Heart left ventricle (tissue), 16 donors: ENCODE measurements at regions not wholly inside any gene's neighbourhood (a gene's known extent, or its start where the extent isn't known, plus 50 kb on each side); places are given as distances from the start of the nearest gene placed in this dataset.

Source experiments
- ATAC-seq, 4 donors: fragments of 200-7000 bp; cut with Tn5 transposase; one replicate each; pipeline ENCODE4 v1.9.1; 2020 to 2022; ENCODE audit warnings: moderate library complexity in 4 of 4, mild to moderate bottlenecking in 3 of 4, moderate number of reproducible peaks in 1 of 4
- DNase-seq, 5 donors: peaks; one replicate each; pipeline ENCODE4 v3.0.0-alpha.2; 2020
- H3K27ac ChIP-seq, 12 donors: fragments of 200-600 bp; sonication (generic) in 4 of 12; one replicate each; pipeline versions ENCODE4 v1.5.0 to v1.8.0; 2016 to 2022; ENCODE audit warnings: mild to moderate bottlenecking in 2 of 12
- H3K27me3 ChIP-seq, 9 donors: fragments of 200-600 bp; sonication (generic) in 2 of 9; one replicate each; pipeline versions ENCODE4 v1.5.1 to v1.8.0; 2016 to 2022; ENCODE audit warnings: mild to moderate bottlenecking in 3 of 9
- H3K36me3 ChIP-seq, 9 donors: fragments of 200-600 bp; sonication (generic) in 2 of 9; one replicate each; pipeline versions ENCODE4 v1.5.0 to v1.8.0; 2018 to 2022; ENCODE audit warnings: mild to moderate bottlenecking in 2 of 9
- H3K4me1 ChIP-seq, 12 donors: fragments of 200-600 bp; sonication (generic) in 4 of 12; one replicate each; pipeline versions ENCODE4 v1.5.0 to v1.8.0; 2016 to 2022; ENCODE audit warnings: mild to moderate bottlenecking in 3 of 12
- H3K4me3 ChIP-seq, 12 donors: fragments of 200-600 bp; sonication (generic) in 4 of 12; one replicate each; pipeline versions ENCODE4 v1.5.0 to v1.8.0; 2017 to 2022; ENCODE audit warnings: mild to moderate bottlenecking in 9 of 12, moderate library complexity in 4 of 12
- H3K9me3 ChIP-seq, 12 donors: fragments of 200-600 bp; sonication (generic) in 4 of 12; one replicate each; pipeline versions ENCODE4 v1.5.0 to v1.8.0; 2016 to 2022; ENCODE audit warnings: mild to moderate bottlenecking in 1 of 12
- CTCF ChIP-seq, 12 donors: fragments of 200-600 bp; sonication (generic) in 4 of 12; IDR thresholded peaks; one replicate each; pipeline versions ENCODE4 v1.5.0 to v1.8.0; 2018 to 2022; ENCODE audit warnings: antibody characterized with exemption in 12 of 12, mild to moderate bottlenecking in 5 of 12
- POLR2A ChIP-seq, 2 donors: fragments of 450-650 bp; IDR thresholded peaks; one replicate each; pipeline ENCODE4 v1.6.1; 2017; ENCODE audit warnings: antibody characterized with exemption in 2 of 2, mild to moderate bottlenecking in 2 of 2, moderate library complexity in 2 of 2
- WGBS, 4 donors: extraction: QIAGEN DNeasy Blood & Tissue Kit in 2 of 4; methylation state at CpG; one replicate each; pipeline versions ENCODE4 v1.1.5 to v1.1.7; 2013 to 2018; 5-methylcytosine and 5-hydroxymethylcytosine counted together
- intact Hi-C, 10 donors: fragments of 100-400 bp; cut with DNase I; formaldehyde crosslinking; loops; one replicate each; pipeline versions ENCODE4 v1.11.1 to v1.14.2; 2022
- donor health status: ischemic (EF 13 %, LVEDD 7.1; RV severe dilation, severe dysfunction).
- donor health status: healthy with polysubstance abuse.
- donor health status: DM: no; HTN: yes; CAD: no.
- donor health status: DM: no; HTN: no; CAD: no.
- donor health status: ischemic (EF 25% LVEDD 6.9; RV normal size, moderate dysfunction).
- donor health status: ischemic (EF 25% LVEDD 5.7; RV mildly dilated, moderate dysfunction).
- donor health status: healthy.
- donor health status: DM: yes; HTN: yes; CAD: no.
- donor health status: ischemic (EF 35%, LVEDD 5.7; RV mildly dilated, moderate dysfunction).
- donor health status: nonischemic (EF 11% LVEDD 7.7; RV severe dilation, severe dysfunction).
- donor health status: DM: yes; HTN: yes; CAD: no.
- donor health status: PGD.
- donor health status: ischemic (EF 29% LVEDD 5.4; RV normal size, mild dysfunction).
- donor health status: nonischemic (EF 23%, LVEDD 6.1; RV moderate dilation, normal function).

- intact Hi-C loops: no loop called here
These were observed 137.6 kb downstream of the AKAP11 start for GRCh38 chr13:42409551-42409950.

GRCh38 chr13:42412812-42413483 lies 141.0 kb downstream of the AKAP11 start:
- H3K27me3 ChIP-seq: no peaks in the 10 kb centered on the region
- WGBS, 4 donors: 89 to 93% (median 90%) methylated on average over 5 of the region's 5 CpGs
- no peaks in the 10 kb centered on the region for H3K4me1 ChIP-seq
- intact Hi-C loops: no loop called here
- no peaks in the 10 kb centered on the region for H3K36me3 ChIP-seq
- no peak overlapping the region for H3K4me3 ChIP-seq
- no peak for ATAC-seq
- no peak for DNase-seq
- no peak overlapping the region for H3K27ac ChIP-seq
- no peaks in the 10 kb centered on the region for H3K9me3 ChIP-seq
- no peak for TF ChIP-seq POLR2A (IDR thresholded peaks at IDR 0.05)
- TF ChIP-seq CTCF (IDR thresholded peaks at IDR 0.05): no peak

More at GRCh38 chr13:42409551-42409950, 137.6 kb downstream of the AKAP11 start:
- H3K27me3 ChIP-seq: no peaks in the 10 kb centered on the region
- peaks cover 0 to 11% (median 0%) of the 10 kb centered on the region in 12 donors for H3K4me1 ChIP-seq
- no peak for TF ChIP-seq CTCF (IDR thresholded peaks at IDR 0.05)
- no peak for TF ChIP-seq POLR2A (IDR thresholded peaks at IDR 0.05)
- no peaks in the 10 kb centered on the region for H3K9me3 ChIP-seq
- no peaks in the 10 kb centered on the region for H3K36me3 ChIP-seq
- ATAC-seq: no peak
- H3K27ac ChIP-seq: no peak overlapping the region
- H3K4me3 ChIP-seq: no peak overlapping the region
- DNase-seq: no peak

GRCh38 chr13:42413484-42413815 lies 141.5 kb downstream of the AKAP11 start:
- Histone ChIP-seq H3K27me3 (no peaks in the 10 kb centered on the region), H3K36me3 (no peaks in the 10 kb centered on the region), H3K4me1 (no peaks in the 10 kb centered on the region), H3K9me3 (no peaks in the 10 kb centered on the region), H3K4me3 (no peak overlapping the region), H3K27ac (no peak overlapping the region)
- ATAC-seq (no peak), DNase-seq (no peak)
- TF ChIP-seq CTCF (IDR thresholded peaks at IDR 0.05) (no peak), POLR2A (IDR thresholded peaks at IDR 0.05) (no peak)
- intact Hi-C loops: no loop called here
- 52 to 74% (median 63%) methylated on average over 3 of the region's 3 CpGs for WGBS, 4 donors

- 79 to 86% (median 80%) methylated on average over 3 of the region's 3 CpGs for WGBS, 4 donors
- TF ChIP-seq POLR2A (IDR thresholded peaks at IDR 0.05) (no peak), CTCF (IDR thresholded peaks at IDR 0.05) (no peak)
These were observed 145.7 kb downstream of the AKAP11 start for GRCh38 chr13:42417626-42418025.

More at GRCh38 chr13:42417626-42418025, 145.7 kb downstream of the AKAP11 start:
- H3K9me3 ChIP-seq: no peaks in the 10 kb centered on the region
- no peak for ATAC-seq
- no peaks in the 10 kb centered on the region for H3K4me1 ChIP-seq
- H3K4me3 ChIP-seq: no peak overlapping the region
- no peak overlapping the region for H3K27ac ChIP-seq
- DNase-seq: no peak
- no peaks in the 10 kb centered on the region for H3K27me3 ChIP-seq
- H3K36me3 ChIP-seq: no peaks in the 10 kb centered on the region
- intact Hi-C loops: no loop called here
